Liver (tissue), 8 donors: ENCODE measurements at regions not wholly inside any gene's neighbourhood (a gene's known extent, or its start where the extent isn't known, plus 50 kb on each side); places are given as distances from the start of the nearest gene placed in this dataset.
"Not testable (repeated sequence)": the region's sequence is repeated elsewhere in the genome, so short reads cannot be mapped to it uniquely, and the experiment has no call there.

Experiments
- DNase-seq: peaks from one replicate; pipeline ENCODE4 v3.0.0-alpha.2; 2017; ENCODE audit warnings: low spot score
- H3K27ac ChIP-seq, 2 donors: one replicate each; pipeline ENCODE4 v1.7.0; 2013; ENCODE audit warnings: inconsistent platforms in 2 of 2, low read length in 2 of 2, control low read depth in 1 of 2, low read depth in 1 of 2, mild to moderate bottlenecking in 1 of 2
- H3K27me3 ChIP-seq, 4 donors: one replicate each; pipeline versions ENCODE4 v1.6.1 to v1.7.0; 2013; ENCODE audit warnings: low read length in 3 of 4, inconsistent platforms in 1 of 4, mild to moderate bottlenecking in 1 of 4, moderate library complexity in 1 of 4; ENCODE audit not compliant: control insufficient read depth in 4 of 4, insufficient read depth in 4 of 4
- H3K36me3 ChIP-seq, 4 donors: one replicate each; pipeline versions ENCODE4 v1.6.1 to v1.7.0; 2013; ENCODE audit warnings: low read length in 3 of 4, mild to moderate bottlenecking in 3 of 4, low read depth in 1 of 4, moderate library complexity in 1 of 4; ENCODE audit not compliant: control insufficient read depth in 4 of 4, insufficient read depth in 3 of 4
- H3K4me1 ChIP-seq, 4 donors: one replicate each; pipeline versions ENCODE4 v1.6.1 to v1.7.0; 2013; ENCODE audit warnings: low read length in 3 of 4, mild to moderate bottlenecking in 3 of 4, moderate library complexity in 1 of 4; ENCODE audit not compliant: control insufficient read depth in 4 of 4, insufficient read depth in 4 of 4
- H3K4me3 ChIP-seq, 3 donors: one replicate each; pipeline versions ENCODE4 v1.6.1 to v1.7.0; 2013; ENCODE audit warnings: low read length in 3 of 3, control low read depth in 1 of 3, low read depth in 1 of 3, mild to moderate bottlenecking in 1 of 3
- H3K9ac ChIP-seq, 2 donors: one replicate each; pipeline ENCODE4 v1.7.0; 2013; ENCODE audit warnings: low read length in 2 of 2, mild to moderate bottlenecking in 2 of 2, moderate library complexity in 2 of 2, control low read depth in 1 of 2, low read depth in 1 of 2
- H3K9me3 ChIP-seq, 4 donors: one replicate each; pipeline versions ENCODE4 v1.6.1 to v1.7.0; 2013; ENCODE audit warnings: low read length in 3 of 4; ENCODE audit not compliant: control insufficient read depth in 4 of 4
- EGR1 ChIP-seq, 2 donors: IDR thresholded peaks; 2 replicates each; pipeline ENCODE4 v1.6.1; 2016 to 2018; ENCODE audit warnings: antibody characterized with exemption in 2 of 2, low read depth in 2 of 2
- FOXA1 ChIP-seq: IDR thresholded peaks from 2 replicates; pipeline ENCODE4 v1.6.1; 2016; ENCODE audit warnings: antibody characterized with exemption
- FOXA2 ChIP-seq: IDR thresholded peaks from 2 replicates; pipeline ENCODE4 v1.6.1; 2016; ENCODE audit warnings: antibody characterized with exemption
- GABPA ChIP-seq, 2 donors: IDR thresholded peaks in 1 of 2; conservative IDR thresholded peaks in 1 of 2; 2 replicates each; pipeline ENCODE4 v1.6.1; 2016; ENCODE audit warnings: antibody characterized with exemption in 2 of 2, mild to moderate bottlenecking in 1 of 2, moderate library complexity in 1 of 2
- HNF4A ChIP-seq, 2 donors: conservative IDR thresholded peaks; 2 replicates each; pipeline ENCODE4 v1.6.1; 2016; ENCODE audit warnings: antibody characterized with exemption in 2 of 2, mild to moderate bottlenecking in 2 of 2
- HNF4G ChIP-seq: IDR thresholded peaks from 2 replicates; pipeline ENCODE4 v1.6.1; 2016; ENCODE audit warnings: antibody characterized with exemption
- JUND ChIP-seq, 2 donors: IDR thresholded peaks; 2 replicates each; pipeline ENCODE4 v1.6.1; 2016; ENCODE audit warnings: antibody characterized with exemption in 2 of 2
- RAD21 ChIP-seq, 2 donors: IDR thresholded peaks; 2 replicates each; pipeline ENCODE4 v1.6.1; 2016; ENCODE audit warnings: antibody characterized with exemption in 2 of 2, mild to moderate bottlenecking in 2 of 2
- RXRA ChIP-seq, 2 donors: IDR thresholded peaks; 2 replicates each; pipeline ENCODE4 v1.6.1; 2017 to 2018; ENCODE audit warnings: antibody characterized with exemption in 2 of 2, mild to moderate bottlenecking in 1 of 2
- SP1 ChIP-seq: IDR thresholded peaks from 2 replicates; pipeline ENCODE4 v1.6.1; 2018; ENCODE audit warnings: antibody characterized with exemption, mild to moderate bottlenecking
- TAF1 ChIP-seq: conservative IDR thresholded peaks from 2 replicates; pipeline ENCODE4 v1.6.1; 2016; ENCODE audit warnings: antibody characterized with exemption, mild to moderate bottlenecking
- YY1 ChIP-seq: IDR thresholded peaks from 2 replicates; pipeline ENCODE4 v1.6.1; 2016; ENCODE audit warnings: antibody characterized with exemption, mild to moderate bottlenecking
- WGBS: extraction: QIAGEN DNeasy Blood & Tissue Kit; methylation state at CpG from one replicate; pipeline ENCODE4 v1.1.7; 2013; 5-methylcytosine and 5-hydroxymethylcytosine counted together
- TF ChIP-seq, protein P1 (sequence below): fragments of 150-350 bp; IDR thresholded peaks from 2 replicates; pipeline ENCODE4 v1.5.1; 2017; ENCODE audit warnings: improper control_type of control experiment, low read depth, low read length; ENCODE audit not compliant: missing input control
- TF ChIP-seq, protein P2 (sequence below): IDR thresholded peaks from 2 replicates; pipeline ENCODE4 v1.6.1; 2016; ENCODE audit warnings: antibody characterized with exemption
- TF ChIP-seq, protein P3 (sequence below): IDR thresholded peaks from 2 replicates; pipeline ENCODE4 v1.6.1; 2016; ENCODE audit warnings: antibody characterized with exemption
- TF ChIP-seq, protein P4 (sequence below): IDR thresholded peaks from 2 replicates; pipeline ENCODE4 v1.6.1; 2016; ENCODE audit warnings: antibody characterized with exemption, mild to moderate bottlenecking
- donor health status: healthy.
- donor health status: healthy.
- donor health status: healthy.
- donor health status: healthy.
- donor health status: healthy.

DNA sequence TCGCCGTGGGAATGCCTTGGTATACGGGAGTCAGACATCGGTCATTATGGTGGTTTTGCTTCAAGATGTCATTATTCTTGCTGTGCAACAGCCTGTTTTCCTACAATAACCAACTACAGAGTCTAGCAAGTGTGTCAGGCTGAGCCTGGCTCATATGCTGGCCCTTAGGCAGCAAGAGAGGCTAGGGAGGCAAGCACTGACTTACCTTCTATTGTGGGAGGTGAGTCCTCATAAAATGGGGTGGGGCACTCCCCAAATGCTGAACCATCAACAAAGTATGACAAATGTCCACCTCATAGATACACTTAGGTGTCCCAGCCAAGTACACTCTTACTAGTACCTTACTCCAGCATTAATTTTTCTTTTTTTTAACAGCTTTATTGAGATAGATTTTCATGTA is 77.0 kb upstream of the ATL2 start:
- Histone ChIP-seq H3K27me3 (no peaks in the 10 kb centered on the region), H3K36me3 (no peaks in the 10 kb centered on the region), H3K9ac (no peak overlapping the region), H3K27ac (no peak overlapping the region), H3K4me1 (no peaks in the 10 kb centered on the region), H3K9me3 (no peaks in the 10 kb centered on the region), H3K4me3 (no peak overlapping the region)
- no peak for DNase-seq
- WGBS = 96% methylated on average over 4 of the region's 4 CpGs
- TF ChIP-seq, protein P1, sequence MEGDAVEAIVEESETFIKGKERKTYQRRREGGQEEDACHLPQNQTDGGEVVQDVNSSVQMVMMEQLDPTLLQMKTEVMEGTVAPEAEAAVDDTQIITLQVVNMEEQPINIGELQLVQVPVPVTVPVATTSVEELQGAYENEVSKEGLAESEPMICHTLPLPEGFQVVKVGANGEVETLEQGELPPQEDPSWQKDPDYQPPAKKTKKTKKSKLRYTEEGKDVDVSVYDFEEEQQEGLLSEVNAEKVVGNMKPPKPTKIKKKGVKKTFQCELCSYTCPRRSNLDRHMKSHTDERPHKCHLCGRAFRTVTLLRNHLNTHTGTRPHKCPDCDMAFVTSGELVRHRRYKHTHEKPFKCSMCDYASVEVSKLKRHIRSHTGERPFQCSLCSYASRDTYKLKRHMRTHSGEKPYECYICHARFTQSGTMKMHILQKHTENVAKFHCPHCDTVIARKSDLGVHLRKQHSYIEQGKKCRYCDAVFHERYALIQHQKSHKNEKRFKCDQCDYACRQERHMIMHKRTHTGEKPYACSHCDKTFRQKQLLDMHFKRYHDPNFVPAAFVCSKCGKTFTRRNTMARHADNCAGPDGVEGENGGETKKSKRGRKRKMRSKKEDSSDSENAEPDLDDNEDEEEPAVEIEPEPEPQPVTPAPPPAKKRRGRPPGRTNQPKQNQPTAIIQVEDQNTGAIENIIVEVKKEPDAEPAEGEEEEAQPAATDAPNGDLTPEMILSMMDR = no peak
- no peak for TF ChIP-seq JUND (IDR thresholded peaks at IDR 0.05)
- TF ChIP-seq TAF1 = no peak
- TF ChIP-seq RXRA (IDR thresholded peaks at IDR 0.05) = no peak
- no peak for TF ChIP-seq YY1
- TF ChIP-seq HNF4A (conservative IDR thresholded peaks at IDR 0.05) = no peak
- no peak for TF ChIP-seq FOXA1
- TF ChIP-seq, protein P2, sequence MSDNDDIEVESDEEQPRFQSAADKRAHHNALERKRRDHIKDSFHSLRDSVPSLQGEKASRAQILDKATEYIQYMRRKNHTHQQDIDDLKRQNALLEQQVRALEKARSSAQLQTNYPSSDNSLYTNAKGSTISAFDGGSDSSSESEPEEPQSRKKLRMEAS = no peak
- TF ChIP-seq, protein P3, sequence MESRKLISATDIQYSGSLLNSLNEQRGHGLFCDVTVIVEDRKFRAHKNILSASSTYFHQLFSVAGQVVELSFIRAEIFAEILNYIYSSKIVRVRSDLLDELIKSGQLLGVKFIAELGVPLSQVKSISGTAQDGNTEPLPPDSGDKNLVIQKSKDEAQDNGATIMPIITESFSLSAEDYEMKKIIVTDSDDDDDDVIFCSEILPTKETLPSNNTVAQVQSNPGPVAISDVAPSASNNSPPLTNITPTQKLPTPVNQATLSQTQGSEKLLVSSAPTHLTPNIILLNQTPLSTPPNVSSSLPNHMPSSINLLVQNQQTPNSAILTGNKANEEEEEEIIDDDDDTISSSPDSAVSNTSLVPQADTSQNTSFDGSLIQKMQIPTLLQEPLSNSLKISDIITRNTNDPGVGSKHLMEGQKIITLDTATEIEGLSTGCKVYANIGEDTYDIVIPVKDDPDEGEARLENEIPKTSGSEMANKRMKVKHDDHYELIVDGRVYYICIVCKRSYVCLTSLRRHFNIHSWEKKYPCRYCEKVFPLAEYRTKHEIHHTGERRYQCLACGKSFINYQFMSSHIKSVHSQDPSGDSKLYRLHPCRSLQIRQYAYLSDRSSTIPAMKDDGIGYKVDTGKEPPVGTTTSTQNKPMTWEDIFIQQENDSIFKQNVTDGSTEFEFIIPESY = no peak
- TF ChIP-seq EGR1 (IDR thresholded peaks at IDR 0.05; ENCODE audit: low read depth in 2 of 2) = no peak
- TF ChIP-seq GABPA (IDR thresholded peaks at IDR 0.05 in 1 of 2, conservative IDR thresholded peaks at IDR 0.05 in 1 of 2) = no peak
- no peak for TF ChIP-seq FOXA2
- no peak for TF ChIP-seq RAD21 (IDR thresholded peaks at IDR 0.05)
- TF ChIP-seq SP1 = no peak

DNA sequence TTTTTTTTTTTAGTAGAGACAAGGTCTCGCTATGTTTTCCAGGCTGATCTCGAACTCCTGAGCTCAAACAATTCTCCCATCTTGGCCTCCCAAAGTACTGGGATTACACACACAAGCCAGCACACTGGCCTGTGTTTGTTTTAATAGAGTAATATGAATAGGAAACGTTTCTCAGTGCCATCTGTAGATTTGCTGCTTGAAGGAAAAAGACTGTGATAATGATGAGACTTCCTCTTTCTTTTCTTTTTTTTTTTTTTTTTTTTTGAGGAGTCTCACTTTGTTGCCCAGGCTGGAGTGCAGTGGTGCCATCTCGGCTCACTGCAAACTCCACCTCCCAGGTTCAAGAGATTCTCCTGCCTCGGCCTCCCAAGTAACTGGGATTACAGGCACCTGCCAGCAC is 74.7 kb upstream of the ATL2 start:
- 92% methylated on average over 5 of the region's 5 CpGs for WGBS
- H3K9ac ChIP-seq, H3K36me3 ChIP-seq, H3K27me3 ChIP-seq, H3K27ac ChIP-seq, H3K4me3 ChIP-seq, H3K9me3 ChIP-seq, DNase-seq, H3K4me1 ChIP-seq: not testable (repeated sequence)

DNA sequence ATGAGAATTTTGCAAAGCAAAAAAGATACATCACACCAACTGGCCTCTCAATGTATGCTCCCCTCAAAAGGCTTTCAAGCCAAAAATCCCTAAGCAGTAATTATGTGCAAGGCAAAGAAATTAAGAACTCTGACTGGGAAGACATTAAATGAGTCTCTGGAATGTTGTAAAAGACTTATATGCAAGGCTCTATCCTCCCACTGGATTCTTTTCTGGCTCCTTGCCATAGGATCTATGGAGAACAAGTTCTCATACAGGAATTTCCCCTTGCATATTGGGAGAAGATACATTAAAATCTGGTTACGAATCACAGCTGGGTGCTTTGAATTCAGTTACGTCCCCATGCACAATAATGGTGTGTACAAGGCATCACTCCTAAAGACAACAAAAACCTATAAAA is 73.4 kb upstream of the ATL2 start:
- Histone ChIP-seq H3K27ac (no peak overlapping the region), H3K36me3 (no peaks in the 10 kb centered on the region), H3K4me3 (no peak overlapping the region), H3K9ac (no peak overlapping the region), H3K27me3 (no peaks in the 10 kb centered on the region), H3K4me1 (peaks cover 0 to 3% (median 0%) of the 10 kb centered on the region in 4 donors), H3K9me3 (no peaks in the 10 kb centered on the region)
- TF ChIP-seq FOXA1 = no peak
- no peak for TF ChIP-seq HNF4A (conservative IDR thresholded peaks at IDR 0.05)
- TF ChIP-seq HNF4G = no peak
- TF ChIP-seq, protein P2 = no peak
- TF ChIP-seq, protein P4, sequence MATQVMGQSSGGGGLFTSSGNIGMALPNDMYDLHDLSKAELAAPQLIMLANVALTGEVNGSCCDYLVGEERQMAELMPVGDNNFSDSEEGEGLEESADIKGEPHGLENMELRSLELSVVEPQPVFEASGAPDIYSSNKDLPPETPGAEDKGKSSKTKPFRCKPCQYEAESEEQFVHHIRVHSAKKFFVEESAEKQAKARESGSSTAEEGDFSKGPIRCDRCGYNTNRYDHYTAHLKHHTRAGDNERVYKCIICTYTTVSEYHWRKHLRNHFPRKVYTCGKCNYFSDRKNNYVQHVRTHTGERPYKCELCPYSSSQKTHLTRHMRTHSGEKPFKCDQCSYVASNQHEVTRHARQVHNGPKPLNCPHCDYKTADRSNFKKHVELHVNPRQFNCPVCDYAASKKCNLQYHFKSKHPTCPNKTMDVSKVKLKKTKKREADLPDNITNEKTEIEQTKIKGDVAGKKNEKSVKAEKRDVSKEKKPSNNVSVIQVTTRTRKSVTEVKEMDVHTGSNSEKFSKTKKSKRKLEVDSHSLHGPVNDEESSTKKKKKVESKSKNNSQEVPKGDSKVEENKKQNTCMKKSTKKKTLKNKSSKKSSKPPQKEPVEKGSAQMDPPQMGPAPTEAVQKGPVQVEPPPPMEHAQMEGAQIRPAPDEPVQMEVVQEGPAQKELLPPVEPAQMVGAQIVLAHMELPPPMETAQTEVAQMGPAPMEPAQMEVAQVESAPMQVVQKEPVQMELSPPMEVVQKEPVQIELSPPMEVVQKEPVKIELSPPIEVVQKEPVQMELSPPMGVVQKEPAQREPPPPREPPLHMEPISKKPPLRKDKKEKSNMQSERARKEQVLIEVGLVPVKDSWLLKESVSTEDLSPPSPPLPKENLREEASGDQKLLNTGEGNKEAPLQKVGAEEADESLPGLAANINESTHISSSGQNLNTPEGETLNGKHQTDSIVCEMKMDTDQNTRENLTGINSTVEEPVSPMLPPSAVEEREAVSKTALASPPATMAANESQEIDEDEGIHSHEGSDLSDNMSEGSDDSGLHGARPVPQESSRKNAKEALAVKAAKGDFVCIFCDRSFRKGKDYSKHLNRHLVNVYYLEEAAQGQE = no peak
- TF ChIP-seq JUND (IDR thresholded peaks at IDR 0.05) = no peak
- TF ChIP-seq, protein P3 = no peak
- 81% methylated on average over 2 of the region's 2 CpGs for WGBS
- no peak for DNase-seq
